Endothelial cell of umbilical vein (primary cell): ENCODE measurements at regions not wholly inside any gene's neighbourhood (a gene's known extent, or its start where the extent isn't known, plus 50 kb on each side); places are given as distances from the start of the nearest gene placed in this dataset.

Experiments
- BruUV-seq: library from RNA; stranded (reverse); fragments of 400-500 nt; replicated peaks from 2 replicates; lab custom pipeline; 2021; lab: Mats Ljungman, UMichigan
- CTCF ChIA-PET: fragments of 300-600, 350-600 bp; sonication (Branson Sonifier 250); formaldehyde crosslinking; loops from one replicate; lab custom pipeline; 2021; ENCODE audit warnings: antibody characterized with exemption, inconsistent platforms; lab: Charles Lee
- POLR2A ChIA-PET: fragments of 300-600, 350-600 bp; sonication (Branson Sonifier 250); formaldehyde crosslinking; loops from one replicate; lab custom pipeline; 2021; ENCODE audit warnings: antibody characterized with exemption, inconsistent platforms; lab: Charles Lee
- DNase-seq: peaks from one replicate; pipeline ENCODE4 v3.0.0-alpha.2; 2011; ENCODE audit warnings: low read depth, low spot score
- FAIRE-seq: peaks from 2 replicates; lab custom pipeline; 2011; peaks lifted over from hg19 to GRCh38; lab: Jason Lieb, UNC
- H2AFZ ChIP-seq: 2 replicates; pipeline ENCODE4 v1.6.0; 2012; ENCODE audit warnings: low read depth, low read length, control low read depth, inconsistent platforms
- H3K27ac ChIP-seq: 2 replicates; pipeline ENCODE4 v1.5.1; 2011; ENCODE audit warnings: low read depth, mild to moderate bottlenecking, control low read depth, low read length, moderate library complexity; ENCODE audit not compliant: insufficient read depth
- H3K27me3 ChIP-seq, 2 experiments: 2 replicates each; pipeline versions ENCODE4 v1.6.0 to v1.6.1; 2011; ENCODE audit warnings: low read length in 2 of 2, mixed read lengths in 1 of 2; ENCODE audit not compliant: control insufficient read depth in 2 of 2, insufficient read depth in 2 of 2
- H3K36me3 ChIP-seq, 2 experiments: 2 replicates in 1 of 2; 3 replicates in 1 of 2; pipeline ENCODE4 v1.5.1; 2011; ENCODE audit warnings: low read length in 2 of 2, mild to moderate bottlenecking in 1 of 2, moderate library complexity in 1 of 2; ENCODE audit not compliant: control insufficient read depth in 2 of 2, insufficient read depth in 2 of 2; ENCODE audit errors: extremely low read depth in 1 of 2
- H3K4me1 ChIP-seq: 3 replicates; pipeline ENCODE4 v1.5.1; 2011; ENCODE audit warnings: mild to moderate bottlenecking, low read length; ENCODE audit not compliant: control insufficient read depth, insufficient read depth; ENCODE audit errors: extremely low read depth
- H3K4me2 ChIP-seq: 2 replicates; pipeline ENCODE4 v1.6.1; 2011; ENCODE audit warnings: low read length, control low read depth, mixed read lengths; ENCODE audit not compliant: insufficient read depth
- H3K4me3 ChIP-seq, 3 experiments: fragments of 200-600 bp in 1 of 3; sonication (generic), shearing (Covaris generic) in 1 of 3; replicated peaks in 1 of 3; 2 replicates each; pipeline ENCODE4 v1.5.1; 2011 to 2016; ENCODE audit warnings: control low read depth in 3 of 3, low read length in 3 of 3, mild to moderate bottlenecking in 2 of 3, inconsistent platforms in 1 of 3, low read depth in 1 of 3, moderate library complexity in 1 of 3; ENCODE audit not compliant: insufficient read depth in 1 of 3
- H3K79me2 ChIP-seq: 2 replicates; pipeline ENCODE4 v1.6.0; 2012; ENCODE audit warnings: low read length, inconsistent platforms; ENCODE audit not compliant: control insufficient read depth, insufficient read depth
- H3K9ac ChIP-seq: replicated peaks from 2 replicates; pipeline ENCODE3; 2011; ENCODE audit warnings: low read length, control low read depth; ENCODE audit not compliant: insufficient read depth; ENCODE audit errors: extremely low read depth
- H3K9me1 ChIP-seq: replicated peaks from 3 replicates; pipeline ENCODE4 v1.6.0; 2011; ENCODE audit warnings: mild to moderate bottlenecking, low read length; ENCODE audit not compliant: control insufficient read depth, insufficient read depth; ENCODE audit errors: extremely low read depth
- H3K9me3 ChIP-seq: replicated peaks from 2 replicates; pipeline ENCODE4 v1.5.1; 2012; ENCODE audit warnings: low read length, inconsistent platforms; ENCODE audit not compliant: control insufficient read depth, insufficient read depth
- H4K20me1 ChIP-seq: replicated peaks from 2 replicates; pipeline ENCODE3; 2011; ENCODE audit warnings: mild to moderate bottlenecking, low read length; ENCODE audit not compliant: control insufficient read depth, insufficient read depth; ENCODE audit errors: extremely low read depth
- EZH2 ChIP-seq: IDR thresholded peaks from 2 replicates; pipeline ENCODE4 v1.6.1; 2012; ENCODE audit warnings: borderline replicate concordance, low read depth, mild to moderate bottlenecking, moderate library complexity, low read length, inconsistent platforms; ENCODE audit not compliant: severe bottlenecking
- FOS ChIP-seq: IDR thresholded peaks from 2 replicates; pipeline ENCODE4 v1.6.1; 2011; ENCODE audit warnings: mild to moderate bottlenecking, low read length, moderate library complexity, borderline replicate concordance; ENCODE audit not compliant: insufficient read depth
- GATA2 ChIP-seq: IDR thresholded peaks from 2 replicates; pipeline ENCODE4 v1.7.0; 2011; ENCODE audit warnings: low read depth, mild to moderate bottlenecking, moderate library complexity, mixed read lengths, low read length; ENCODE audit not compliant: insufficient read length, insufficient read depth
- JUN ChIP-seq: IDR thresholded peaks from 2 replicates; pipeline ENCODE4 v1.6.1; 2011; ENCODE audit warnings: borderline replicate concordance, low read depth; ENCODE audit not compliant: insufficient read length, insufficient read depth
- MYC ChIP-seq: IDR thresholded peaks from one replicate; pipeline ENCODE4 v1.6.1; 2011; ENCODE audit warnings: mild to moderate bottlenecking, low read depth, low read length
- POLR2A ChIP-seq: IDR thresholded peaks from 2 replicates; pipeline ENCODE4 v1.6.1; 2012; ENCODE audit warnings: low read depth, mild to moderate bottlenecking, control low read depth, low read length
- POLR2AphosphoS5 ChIP-seq: IDR thresholded peaks from 2 replicates; pipeline ENCODE4 v1.6.1; 2012; ENCODE audit warnings: low read depth, mild to moderate bottlenecking, control low read depth, low read length, moderate library complexity; ENCODE audit not compliant: insufficient read depth
- dilution Hi-C: fragments of 300-500 bp; cut with MboI; formaldehyde crosslinking; loops from one replicate; pipeline ENCODE4 v1.15.0; 2019; ENCODE audit warnings: low sequenced_read_pairs; ENCODE audit not compliant: extremely low pct_ligation_motif_present
- intact Hi-C: fragments of 100-400 bp; cut with micrococcal nuclease; formaldehyde crosslinking; loops from one replicate; pipeline ENCODE4 v1.10.0; 2022
- TF ChIP-seq, protein P1 (sequence below): IDR thresholded peaks from 2 replicates; pipeline ENCODE4 v1.6.1; 2011; ENCODE audit not compliant: insufficient read depth, insufficient read length
- TF ChIP-seq, protein P2 (sequence below), 2 donors: IDR thresholded peaks; 1 replicate in 1 of 2; 2 replicates in 1 of 2; pipeline ENCODE4 v1.5.1; 2011; ENCODE audit warnings: low read length in 2 of 2, mild to moderate bottlenecking in 2 of 2, moderate library complexity in 2 of 2, control low read depth in 1 of 2, inconsistent platforms in 1 of 2, low read depth in 1 of 2; ENCODE audit not compliant: insufficient read depth in 1 of 2; ENCODE audit errors: extremely low read depth in 1 of 2

DNA sequence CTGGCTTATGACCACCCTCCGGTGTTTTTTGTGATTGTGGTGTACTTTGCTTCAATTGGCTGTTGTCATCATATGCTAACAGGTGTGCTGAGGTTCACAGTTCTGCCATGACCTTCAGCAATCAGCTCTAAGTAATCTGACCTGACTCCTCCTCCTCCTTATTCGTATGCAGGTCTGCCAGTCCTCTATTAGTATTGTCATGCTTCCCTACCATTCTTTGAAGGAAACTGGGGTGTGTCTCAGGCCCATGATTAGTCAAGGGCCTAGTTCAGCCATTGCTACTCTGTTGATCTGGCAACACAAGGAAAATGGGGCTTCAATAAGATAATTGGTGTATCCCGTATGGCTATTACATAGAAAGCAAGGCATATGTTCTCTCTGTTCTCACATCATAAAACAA is 332.3 kb upstream of the DPYD start:
- Histone ChIP-seq H3K9ac (no peak overlapping the region), H3K36me3 (no peaks in the 10 kb centered on the region), H3K4me3 (no peak overlapping the region), H3K9me3 (no peaks in the 10 kb centered on the region), H3K27ac (no peak overlapping the region), H3K27me3 (no peaks in the 10 kb centered on the region), H4K20me1 (no peaks in the 10 kb centered on the region), H3K4me1 (no peaks in the 10 kb centered on the region), H3K4me2 (no peak overlapping the region), H2AFZ (no peak overlapping the region), H3K79me2 (peaks cover 7% of the 10 kb centered on the region), H3K9me1 (peaks cover 2% of the 10 kb centered on the region)
- ChIA-PET POLR2A (no interaction called here), CTCF (no interaction called here)
- TF ChIP-seq JUN = no peak
- no peak for TF ChIP-seq POLR2A
- no peak for TF ChIP-seq EZH2
- TF ChIP-seq, protein P1, sequence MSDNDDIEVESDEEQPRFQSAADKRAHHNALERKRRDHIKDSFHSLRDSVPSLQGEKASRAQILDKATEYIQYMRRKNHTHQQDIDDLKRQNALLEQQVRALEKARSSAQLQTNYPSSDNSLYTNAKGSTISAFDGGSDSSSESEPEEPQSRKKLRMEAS = no peak
- no peak for FAIRE-seq
- no TSS peak for BruUV-seq
- dilution Hi-C loops (no loop called here), intact Hi-C loops (no loop called here)
- DNase-seq = no peak

- no peaks in the 10 kb centered on the region for H4K20me1 ChIP-seq
- peaks cover 2% of the 10 kb centered on the region for H3K9me1 ChIP-seq
- no peak overlapping the region for H3K4me3 ChIP-seq
- H3K4me1 ChIP-seq = no peaks in the 10 kb centered on the region
- dilution Hi-C loops (no loop called here), intact Hi-C loops (no loop called here)
- TF ChIP-seq, protein P1 = no peak
- TF ChIP-seq, protein P2, sequence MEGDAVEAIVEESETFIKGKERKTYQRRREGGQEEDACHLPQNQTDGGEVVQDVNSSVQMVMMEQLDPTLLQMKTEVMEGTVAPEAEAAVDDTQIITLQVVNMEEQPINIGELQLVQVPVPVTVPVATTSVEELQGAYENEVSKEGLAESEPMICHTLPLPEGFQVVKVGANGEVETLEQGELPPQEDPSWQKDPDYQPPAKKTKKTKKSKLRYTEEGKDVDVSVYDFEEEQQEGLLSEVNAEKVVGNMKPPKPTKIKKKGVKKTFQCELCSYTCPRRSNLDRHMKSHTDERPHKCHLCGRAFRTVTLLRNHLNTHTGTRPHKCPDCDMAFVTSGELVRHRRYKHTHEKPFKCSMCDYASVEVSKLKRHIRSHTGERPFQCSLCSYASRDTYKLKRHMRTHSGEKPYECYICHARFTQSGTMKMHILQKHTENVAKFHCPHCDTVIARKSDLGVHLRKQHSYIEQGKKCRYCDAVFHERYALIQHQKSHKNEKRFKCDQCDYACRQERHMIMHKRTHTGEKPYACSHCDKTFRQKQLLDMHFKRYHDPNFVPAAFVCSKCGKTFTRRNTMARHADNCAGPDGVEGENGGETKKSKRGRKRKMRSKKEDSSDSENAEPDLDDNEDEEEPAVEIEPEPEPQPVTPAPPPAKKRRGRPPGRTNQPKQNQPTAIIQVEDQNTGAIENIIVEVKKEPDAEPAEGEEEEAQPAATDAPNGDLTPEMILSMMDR (IDR thresholded peaks at IDR 0.05; ENCODE audit: extremely low read depth in 1 of 2, insufficient read depth in 1 of 2, low read depth in 1 of 2, low read length in 2 of 2) = no peak
- no peak for TF ChIP-seq POLR2A
- no peak for TF ChIP-seq MYC
- no peak for TF ChIP-seq JUN
- TF ChIP-seq GATA2 = no peak
- TF ChIP-seq FOS = no peak
- no peak for TF ChIP-seq POLR2AphosphoS5
- peaks cover 9% of the 10 kb centered on the region for H3K79me2 ChIP-seq
- no peaks in the 10 kb centered on the region for H3K27me3 ChIP-seq
- CTCF ChIA-PET = no interaction called here
- H3K9me3 ChIP-seq = no peaks in the 10 kb centered on the region
- FAIRE-seq (no peak), DNase-seq (no peak)
- H3K9ac ChIP-seq = no peak overlapping the region
- no peak overlapping the region for H3K4me2 ChIP-seq
- BruUV-seq = no TSS peak
- no peaks in the 10 kb centered on the region for H3K36me3 ChIP-seq
- H2AFZ ChIP-seq = no peak overlapping the region
- POLR2A ChIA-PET = no interaction called here
- no peak overlapping the region for H3K27ac ChIP-seq
These were observed 330.7 kb upstream of the DPYD start for GRCh38 chr1:98251497-98251896.
